Subcutaneous abdominal adipose tissue (tissue), 5 donors: ENCODE measurements at regions not wholly inside any gene's neighbourhood (a gene's known extent, or its start where the extent isn't known, plus 50 kb on each side); places are given as distances from the start of the nearest gene placed in this dataset.

Experiments used
- H3K27ac ChIP-seq: one replicate; pipeline ENCODE4 v1.7.0; 2013; ENCODE audit warnings: low read depth, mild to moderate bottlenecking, inconsistent platforms, low read length, moderate library complexity
- H3K27me3 ChIP-seq, 5 donors: one replicate each; pipeline ENCODE4 v1.7.0; 2013; ENCODE audit warnings: low read length in 5 of 5, inconsistent platforms in 1 of 5; ENCODE audit not compliant: control insufficient read depth in 5 of 5, insufficient read depth in 4 of 5
- H3K36me3 ChIP-seq, 5 donors: one replicate each; pipeline ENCODE4 v1.7.0; 2013; ENCODE audit warnings: low read length in 5 of 5; ENCODE audit not compliant: control insufficient read depth in 5 of 5, insufficient read depth in 5 of 5
- H3K4me1 ChIP-seq, 5 donors: one replicate each; pipeline ENCODE4 v1.7.0; 2013; ENCODE audit warnings: low read length in 5 of 5, mild to moderate bottlenecking in 3 of 5, moderate library complexity in 1 of 5; ENCODE audit not compliant: control insufficient read depth in 5 of 5, insufficient read depth in 5 of 5
- H3K4me3 ChIP-seq, 5 donors: one replicate each; pipeline ENCODE4 v1.7.0; 2013; ENCODE audit warnings: low read length in 5 of 5, low read depth in 1 of 5
- H3K9ac ChIP-seq, 5 donors: one replicate each; pipeline ENCODE4 v1.7.0; 2013; ENCODE audit warnings: low read length in 5 of 5, mild to moderate bottlenecking in 4 of 5, moderate library complexity in 3 of 5
- H3K9me3 ChIP-seq, 5 donors: one replicate each; pipeline ENCODE4 v1.7.0; 2013; ENCODE audit warnings: low read length in 5 of 5; ENCODE audit not compliant: control insufficient read depth in 5 of 5
- donor health status: healthy.
- donor health status: healthy.
- donor health status: healthy.
- donor health status: healthy.
- donor health status: healthy.

- Histone ChIP-seq H3K9ac (no peak overlapping the region), H3K9me3 (no peaks in the 10 kb centered on the region), H3K4me1 (peaks cover 0 to 15% (median 5%) of the 10 kb centered on the region in 5 donors), H3K27me3 (no peaks in the 10 kb centered on the region), H3K27ac (no peak overlapping the region), H3K36me3 (no peaks in the 10 kb centered on the region), H3K4me3 (no peak overlapping the region)
These were observed 103.3 kb upstream of the VRK2 start for GRCh38 chr2:57943315-57943714.

GRCh38 chr2:57947398-57947797 lies 99.2 kb upstream of the VRK2 start:
- Histone ChIP-seq H3K36me3 (peaks cover 0 to 2% (median 0%) of the 10 kb centered on the region in 5 donors), H3K4me3 (no peak overlapping the region), H3K9me3 (no peaks in the 10 kb centered on the region), H3K9ac (no peak overlapping the region), H3K4me1 (peaks cover 0 to 15% (median 5%) of the 10 kb centered on the region in 5 donors), H3K27ac (no peak overlapping the region), H3K27me3 (no peaks in the 10 kb centered on the region)

DNA sequence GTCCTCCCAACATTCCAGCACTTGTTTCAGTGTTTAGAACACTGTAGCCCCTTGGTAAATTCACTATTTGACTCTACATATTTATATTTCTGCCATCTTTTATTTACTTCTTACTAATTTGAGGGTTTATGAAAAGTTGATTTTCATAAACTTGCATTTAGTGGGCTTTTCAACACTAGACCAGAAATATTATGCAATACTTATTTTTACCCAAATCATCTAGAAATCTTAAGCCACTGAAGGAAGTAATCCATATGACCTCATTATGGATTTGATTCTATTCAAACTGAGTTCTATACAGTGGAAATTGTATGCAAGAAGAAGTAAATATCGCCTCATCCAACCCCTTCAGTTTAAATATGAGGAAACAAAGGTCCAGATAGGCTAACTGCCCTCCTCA lies 92.6 kb upstream of the VRK2 start:
- no peak overlapping the region for H3K27ac ChIP-seq
- no peaks in the 10 kb centered on the region for H3K27me3 ChIP-seq
- H3K9me3 ChIP-seq: no peaks in the 10 kb centered on the region
- no peak overlapping the region for H3K4me3 ChIP-seq
- H3K9ac ChIP-seq: no peak overlapping the region
- no peaks in the 10 kb centered on the region for H3K4me1 ChIP-seq
- peaks cover 0 to 2% (median 0%) of the 10 kb centered on the region in 5 donors for H3K36me3 ChIP-seq

GRCh38 chr2:57957238-57957637 lies 89.4 kb upstream of the VRK2 start:
- H3K27ac ChIP-seq: no peak overlapping the region
- no peaks in the 10 kb centered on the region for H3K36me3 ChIP-seq
- no peak overlapping the region for H3K9ac ChIP-seq
- no peak overlapping the region for H3K4me3 ChIP-seq
- H3K9me3 ChIP-seq: no peaks in the 10 kb centered on the region
- no peaks in the 10 kb centered on the region for H3K27me3 ChIP-seq
- peaks cover 0 to 7% (median 0%) of the 10 kb centered on the region in 5 donors for H3K4me1 ChIP-seq

DNA sequence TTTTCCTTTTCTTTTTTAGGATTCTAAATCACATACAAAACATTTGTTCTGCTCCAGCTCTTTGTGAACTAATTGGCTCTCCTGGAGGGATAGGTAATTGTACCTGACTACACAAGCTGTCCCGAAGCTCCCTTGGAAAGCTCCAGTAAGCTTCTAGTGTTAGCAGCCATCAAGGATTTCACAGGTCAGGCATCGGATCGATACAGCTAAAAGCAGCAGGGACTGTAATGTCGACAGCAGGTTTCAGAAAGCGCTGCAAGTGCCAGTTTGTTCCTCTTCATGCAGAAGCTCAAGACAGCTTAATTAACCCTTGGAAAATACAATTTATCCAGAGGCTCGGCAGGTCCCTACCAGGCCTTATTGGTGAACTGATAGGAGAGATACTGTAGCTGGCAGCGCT lies 87.2 kb upstream of the VRK2 start:
- no peak overlapping the region for H3K9ac ChIP-seq
- no peaks in the 10 kb centered on the region for H3K36me3 ChIP-seq
- H3K4me1 ChIP-seq: peaks cover 0 to 7% (median 0%) of the 10 kb centered on the region in 5 donors
- H3K9me3 ChIP-seq: no peaks in the 10 kb centered on the region
- H3K27me3 ChIP-seq: no peaks in the 10 kb centered on the region
- H3K27ac ChIP-seq: no peak overlapping the region
- H3K4me3 ChIP-seq: no peak overlapping the region

DNA sequence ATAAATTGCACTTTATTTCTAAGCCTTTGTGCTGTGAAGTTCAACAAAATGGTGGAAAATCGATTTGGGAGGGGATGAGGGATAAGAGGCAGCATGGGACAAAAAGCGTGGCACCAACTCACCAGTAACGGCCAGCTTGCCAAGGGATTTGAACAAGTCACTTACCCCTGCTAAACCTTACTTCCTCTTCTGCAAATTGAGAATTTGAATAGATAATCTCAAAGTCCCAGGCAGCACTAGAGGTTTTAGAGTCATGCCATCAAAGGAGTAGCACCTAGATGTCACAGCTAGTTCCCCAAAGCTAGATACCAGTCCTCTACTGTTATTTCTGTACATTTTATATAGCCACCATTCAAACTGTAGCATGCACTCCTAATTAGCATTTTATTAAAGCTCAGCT lies 83.7 kb upstream of the VRK2 start:
- Histone ChIP-seq H3K27me3 (no peaks in the 10 kb centered on the region), H3K9me3 (no peaks in the 10 kb centered on the region), H3K27ac (no peak overlapping the region), H3K36me3 (no peaks in the 10 kb centered on the region), H3K4me3 (no peak overlapping the region), H3K4me1 (peaks cover 0 to 7% (median 0%) of the 10 kb centered on the region in 5 donors), H3K9ac (no peak overlapping the region)

GRCh38 chr2:57965219-57965618 lies 81.4 kb upstream of the VRK2 start:
- Histone ChIP-seq H3K9ac (no peak overlapping the region), H3K27ac (no peak overlapping the region), H3K27me3 (no peaks in the 10 kb centered on the region), H3K4me3 (no peak overlapping the region), H3K4me1 (peaks cover 0 to 6% (median 0%) of the 10 kb centered on the region in 5 donors), H3K36me3 (no peaks in the 10 kb centered on the region), H3K9me3 (no peaks in the 10 kb centered on the region)

DNA sequence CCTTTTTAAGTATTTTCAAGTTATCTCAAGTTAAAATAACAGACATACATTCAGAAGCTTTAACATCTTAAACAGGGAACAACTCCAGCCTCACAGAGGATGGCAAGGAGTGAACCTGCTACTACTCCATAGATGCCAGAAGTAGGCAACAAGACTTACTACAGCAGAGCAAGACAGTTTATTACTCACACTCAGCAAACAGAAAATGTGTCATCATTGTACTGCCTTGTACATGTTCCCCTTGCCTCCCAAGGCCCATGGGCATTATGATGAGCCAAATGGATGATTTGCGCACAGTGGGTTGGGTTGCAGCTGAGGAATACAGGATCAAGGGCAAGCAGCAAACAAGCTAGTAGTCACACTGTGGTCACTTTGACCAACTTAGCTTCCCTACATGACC lies 80.6 kb upstream of the VRK2 start:
- Histone ChIP-seq H3K27ac (no peak overlapping the region), H3K36me3 (no peaks in the 10 kb centered on the region), H3K9ac (no peak overlapping the region), H3K4me3 (no peak overlapping the region), H3K9me3 (no peaks in the 10 kb centered on the region), H3K4me1 (no peaks in the 10 kb centered on the region), H3K27me3 (no peaks in the 10 kb centered on the region)

DNA sequence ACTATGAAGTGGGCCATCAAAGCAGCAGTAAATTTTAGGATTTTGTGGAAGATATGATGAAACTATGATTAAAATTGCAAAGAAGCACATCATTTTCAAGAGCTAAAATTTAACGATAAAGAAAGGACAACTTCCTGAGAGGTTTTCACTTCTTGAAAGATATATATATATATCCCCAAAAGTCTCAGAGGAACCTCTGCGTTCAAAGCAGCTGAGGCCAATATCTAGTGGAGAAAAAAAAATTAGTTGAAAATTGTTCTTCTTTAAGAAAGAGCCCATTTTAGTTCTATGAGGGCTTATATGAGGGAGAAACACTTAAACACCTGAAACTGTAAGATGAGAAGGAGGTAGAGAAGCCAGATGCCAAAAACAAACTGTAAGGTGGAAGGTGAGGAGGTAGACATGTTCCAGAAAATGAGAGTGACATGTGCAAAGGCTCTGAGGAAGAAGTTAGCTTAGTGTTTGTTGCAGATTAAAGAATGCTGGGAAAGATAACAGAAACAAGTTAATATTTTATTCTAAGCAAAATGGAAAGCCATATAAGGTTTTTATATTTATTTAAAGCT lies 72.9 kb upstream of the VRK2 start:
- Histone ChIP-seq H3K27ac (no peak overlapping the region), H3K4me3 (no peak overlapping the region), H3K4me1 (no peaks in the 10 kb centered on the region), H3K36me3 (no peaks in the 10 kb centered on the region), H3K9ac (no peak overlapping the region), H3K27me3 (no peaks in the 10 kb centered on the region), H3K9me3 (peaks cover 0 to 2% (median 0%) of the 10 kb centered on the region in 5 donors)

GRCh38 chr2:57979158-57979557 lies 67.4 kb upstream of the VRK2 start:
- H3K9ac ChIP-seq: no peak overlapping the region
- no peaks in the 10 kb centered on the region for H3K4me1 ChIP-seq
- H3K9me3 ChIP-seq: no peaks in the 10 kb centered on the region
- H3K4me3 ChIP-seq: no peak overlapping the region
- H3K27ac ChIP-seq: no peak overlapping the region
- H3K27me3 ChIP-seq: no peaks in the 10 kb centered on the region
- H3K36me3 ChIP-seq: no peaks in the 10 kb centered on the region
